B cell (primary cell): ENCODE measurements at regions not wholly inside any gene's neighbourhood (a gene's known extent, or its start where the extent isn't known, plus 50 kb on each side); places are given as distances from the start of the nearest gene placed in this dataset.

Experiments
- ATAC-seq: fragments of 200-7000 bp; cut with Tn5 transposase; one replicate; pipeline ENCODE4 v1.10.0; 2021; ENCODE audit warnings: low read depth, mild to moderate bottlenecking, moderate number of reproducible peaks, moderate library complexity
- CTCF ChIA-PET: fragments of 350-600 bp; sonication (Branson Sonifier 250); formaldehyde crosslinking; loops from one replicate; lab custom pipeline; 2021; ENCODE audit warnings: antibody characterized with exemption, inconsistent platforms; lab: Charles Lee
- POLR2A ChIA-PET: fragments of 350-600 bp; sonication (Branson Sonifier 250); formaldehyde crosslinking; loops from one replicate; lab custom pipeline; 2021; ENCODE audit warnings: antibody characterized with exemption; lab: Charles Lee
- DNase-seq: peaks from one replicate; pipeline ENCODE4 v3.0.0; 2013
- H2AFZ ChIP-seq: 2 replicates; pipeline ENCODE4 v1.6.1; 2012; ENCODE audit warnings: mild to moderate bottlenecking, low read depth, low read length; ENCODE audit not compliant: insufficient read depth, poor library complexity, severe bottlenecking
- H3K27ac ChIP-seq, 2 donors: 1 replicate in 1 of 2; 2 replicates in 1 of 2; pipeline ENCODE4 v1.5.1; 2012 to 2013; ENCODE audit warnings: low read length in 2 of 2, mild to moderate bottlenecking in 2 of 2, moderate library complexity in 1 of 2
- H3K27me3 ChIP-seq, 4 experiments: fragments of 200-600 bp in 1 of 4; sonication (generic) in 1 of 4; replicated peaks in 1 of 4; 1 replicate in 2 of 4; 2 replicates in 2 of 4; pipeline versions ENCODE4 v1.6.1 to v1.7.0; 2013 to 2016; ENCODE audit warnings: low read length in 3 of 4, mild to moderate bottlenecking in 2 of 4, mixed read lengths in 1 of 4, moderate library complexity in 1 of 4; ENCODE audit not compliant: insufficient read depth in 4 of 4, control insufficient read depth in 3 of 4; ENCODE audit errors: control extremely low read depth in 1 of 4
- H3K36me3 ChIP-seq, 2 experiments: replicated peaks in 1 of 2; 1 replicate in 1 of 2; 2 replicates in 1 of 2; pipeline versions ENCODE4 v1.6.1 to v1.7.1; 2013; ENCODE audit warnings: low read length in 1 of 2; ENCODE audit not compliant: insufficient read depth in 2 of 2, control insufficient read depth in 1 of 2; ENCODE audit errors: control extremely low read depth in 1 of 2, extremely low read depth in 1 of 2
- H3K4me1 ChIP-seq, 2 donors: fragments of 200-600 bp in 1 of 2; sonication (generic) in 1 of 2; 1 replicate in 1 of 2; 2 replicates in 1 of 2; pipeline versions ENCODE4 v1.5.1 to v1.6.1; 2013 to 2017; ENCODE audit warnings: low read length in 2 of 2; ENCODE audit not compliant: control insufficient read depth in 2 of 2, insufficient read depth in 2 of 2
- H3K4me2 ChIP-seq: replicated peaks from 2 replicates; pipeline ENCODE3; 2012; ENCODE audit warnings: mild to moderate bottlenecking, low read depth, low read length; ENCODE audit not compliant: poor library complexity, severe bottlenecking
- H3K4me3 ChIP-seq, 5 experiments: fragments of 200-600 bp in 1 of 5; sonication (generic) in 1 of 5; 1 replicate in 3 of 5; 2 replicates in 2 of 5; pipeline versions ENCODE4 v1.5.1 to v1.7.0; 2011 to 2016; ENCODE audit warnings: low read length in 4 of 5, mild to moderate bottlenecking in 4 of 5, low read depth in 2 of 5, control low read depth in 1 of 5, moderate library complexity in 1 of 5; ENCODE audit not compliant: insufficient read depth in 1 of 5; ENCODE audit errors: control extremely low read depth in 1 of 5, extremely low read depth in 1 of 5
- H3K79me2 ChIP-seq: fragments of 200-600 bp; sonication (generic); one replicate; pipeline ENCODE4 v1.6.0; 2016; ENCODE audit warnings: low read length; ENCODE audit not compliant: control insufficient read depth, insufficient read depth
- H3K9ac ChIP-seq: fragments of 200-600 bp; sonication (generic); 2 replicates; pipeline ENCODE4 v1.6.1; 2017; ENCODE audit warnings: mild to moderate bottlenecking, low read length, moderate library complexity
- H3K9me3 ChIP-seq, 3 donors: one replicate each; pipeline versions ENCODE4 v1.6.1 to v1.7.1; 2013; ENCODE audit warnings: low read length in 2 of 3; ENCODE audit not compliant: control insufficient read depth in 2 of 3, insufficient read depth in 1 of 3; ENCODE audit errors: control extremely low read depth in 1 of 3
- H4K20me1 ChIP-seq: 2 replicates; pipeline ENCODE4 v1.6.0; 2012; ENCODE audit warnings: mild to moderate bottlenecking, low read length; ENCODE audit not compliant: insufficient read depth, control insufficient read depth, poor library complexity, severe bottlenecking
- H3K27ac Mint-ChIP-seq: one replicate; pipeline ENCODE4 v1.8.0; 2021; ENCODE audit warnings: mixed read lengths
- H3K27me3 Mint-ChIP-seq: one replicate; pipeline ENCODE4 v1.8.0; 2021; ENCODE audit warnings: mixed read lengths
- H3K4me1 Mint-ChIP-seq: one replicate; pipeline ENCODE4 v1.8.0; 2021; ENCODE audit warnings: mixed read lengths
- H3K4me3 Mint-ChIP-seq: one replicate; pipeline ENCODE4 v1.8.0; 2021; ENCODE audit warnings: mixed read lengths
- H3K9me3 Mint-ChIP-seq: one replicate; pipeline ENCODE4 v1.8.0; 2022; ENCODE audit warnings: mixed read lengths; ENCODE audit not compliant: insufficient read depth
- EZH2 ChIP-seq: IDR thresholded peaks from 2 replicates; pipeline ENCODE4 v1.6.1; 2012; ENCODE audit warnings: borderline replicate concordance, low read depth, mild to moderate bottlenecking, moderate library complexity, low read length; ENCODE audit not compliant: insufficient read depth, poor library complexity, severe bottlenecking
- WGBS: methylation state at CpG from one replicate; pipeline ENCODE4 v1.1.5; 2013; ENCODE audit warnings: missing lambda C conversion rate; ENCODE audit not compliant: insufficient coverage; 5-methylcytosine and 5-hydroxymethylcytosine counted together
- intact Hi-C: fragments of 100-400 bp; cut with micrococcal nuclease; formaldehyde crosslinking; loops from one replicate; pipeline ENCODE4 v1.10.0; 2022
- TF ChIP-seq, protein P1 (sequence below): fragments of 200-600 bp; IDR thresholded peaks from one replicate; pipeline ENCODE4 v1.8.0; 2022; ENCODE audit warnings: antibody characterized with exemption, mild to moderate bottlenecking

DNA sequence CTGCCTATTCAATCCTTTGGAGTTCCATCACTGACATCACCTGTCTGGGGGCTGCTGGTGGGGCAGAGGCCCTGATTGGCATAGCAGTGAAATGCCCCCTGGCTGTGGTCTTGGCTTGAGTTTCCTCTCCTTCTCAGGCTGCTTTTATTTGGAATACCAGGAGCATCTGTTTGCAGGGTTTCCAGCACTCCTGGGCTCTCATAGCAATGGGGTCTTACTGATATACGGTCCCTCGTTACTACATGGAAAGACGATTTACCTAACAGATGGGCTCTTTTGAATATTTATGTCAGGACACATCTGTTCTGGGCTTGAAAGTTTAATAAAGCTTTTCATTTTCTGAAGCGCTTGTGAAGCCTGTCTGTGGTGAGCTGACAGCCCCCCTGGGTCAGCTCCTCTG lies 230.3 kb downstream of the SLC4A3 start:
- H3K79me2 ChIP-seq, result no peaks in the 10 kb centered on the region
- no peak for ATAC-seq
- no peak for TF ChIP-seq EZH2
- TF ChIP-seq, protein P1, sequence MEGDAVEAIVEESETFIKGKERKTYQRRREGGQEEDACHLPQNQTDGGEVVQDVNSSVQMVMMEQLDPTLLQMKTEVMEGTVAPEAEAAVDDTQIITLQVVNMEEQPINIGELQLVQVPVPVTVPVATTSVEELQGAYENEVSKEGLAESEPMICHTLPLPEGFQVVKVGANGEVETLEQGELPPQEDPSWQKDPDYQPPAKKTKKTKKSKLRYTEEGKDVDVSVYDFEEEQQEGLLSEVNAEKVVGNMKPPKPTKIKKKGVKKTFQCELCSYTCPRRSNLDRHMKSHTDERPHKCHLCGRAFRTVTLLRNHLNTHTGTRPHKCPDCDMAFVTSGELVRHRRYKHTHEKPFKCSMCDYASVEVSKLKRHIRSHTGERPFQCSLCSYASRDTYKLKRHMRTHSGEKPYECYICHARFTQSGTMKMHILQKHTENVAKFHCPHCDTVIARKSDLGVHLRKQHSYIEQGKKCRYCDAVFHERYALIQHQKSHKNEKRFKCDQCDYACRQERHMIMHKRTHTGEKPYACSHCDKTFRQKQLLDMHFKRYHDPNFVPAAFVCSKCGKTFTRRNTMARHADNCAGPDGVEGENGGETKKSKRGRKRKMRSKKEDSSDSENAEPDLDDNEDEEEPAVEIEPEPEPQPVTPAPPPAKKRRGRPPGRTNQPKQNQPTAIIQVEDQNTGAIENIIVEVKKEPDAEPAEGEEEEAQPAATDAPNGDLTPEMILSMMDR, result no peak

DNA sequence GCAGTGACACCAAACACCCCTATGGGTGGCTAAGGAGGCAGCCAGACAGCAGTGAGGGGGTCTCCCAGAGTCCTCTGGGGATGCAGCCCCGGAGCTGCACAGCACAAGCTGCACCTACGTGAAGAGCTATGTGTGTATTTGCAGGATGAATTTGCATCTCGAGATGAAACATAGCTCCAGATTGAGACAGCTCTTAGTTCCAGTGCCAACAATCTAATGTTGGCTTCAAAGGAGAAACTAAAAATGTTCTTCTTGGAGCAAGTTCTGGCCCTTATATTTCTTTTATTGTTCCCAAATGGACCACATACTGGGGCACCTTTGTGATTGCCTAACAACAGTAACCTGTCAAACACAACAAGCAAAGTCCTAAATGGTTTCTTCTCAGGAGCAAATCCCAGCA lies 233.9 kb downstream of the SLC4A3 start:
- ATAC-seq, result no peak

More for the DNA sequence above, 230.3 kb downstream of the SLC4A3 start:
- ChIA-PET POLR2A (no interaction called here), CTCF (no interaction called here)
- H4K20me1 ChIP-seq, result no peaks in the 10 kb centered on the region
- Mint-ChIP-seq H3K4me3 (no peak overlapping the region), H3K27me3 (peaks cover 4% of the 10 kb centered on the region), H3K4me1 (no peaks in the 10 kb centered on the region), H3K9me3 (no peaks in the 10 kb centered on the region), H3K27ac (no peak overlapping the region)
- H3K27me3 ChIP-seq, result no peaks in the 10 kb centered on the region
- H3K4me1 ChIP-seq, result no peaks in the 10 kb centered on the region
- peaks cover 0 to 4% (median 0%) of the 10 kb centered on the region in 3 donors for H3K9me3 ChIP-seq
- no peak overlapping the region for H3K4me2 ChIP-seq
- no peak overlapping the region for H3K9ac ChIP-seq
- H3K36me3 ChIP-seq, result no peaks in the 10 kb centered on the region
- 82% methylated on average over 3 of the region's 4 CpGs for WGBS
- H3K27ac ChIP-seq, result no peak overlapping the region
- no peak for DNase-seq
- no peak overlapping the region for H2AFZ ChIP-seq
- H3K4me3 ChIP-seq, result no peak overlapping the region
- intact Hi-C loops, result no loop called here

More for the DNA sequence above, 233.9 kb downstream of the SLC4A3 start:
- no peak for DNase-seq
- H3K4me1 ChIP-seq, result no peaks in the 10 kb centered on the region
- Mint-ChIP-seq H3K4me1 (no peaks in the 10 kb centered on the region), H3K9me3 (no peaks in the 10 kb centered on the region), H3K27ac (no peak overlapping the region), H3K4me3 (no peak overlapping the region), H3K27me3 (no peaks in the 10 kb centered on the region)
- H3K4me3 ChIP-seq, result no peak overlapping the region
- no peak overlapping the region for H2AFZ ChIP-seq
- H3K79me2 ChIP-seq, result no peaks in the 10 kb centered on the region
- TF ChIP-seq EZH2, result no peak
- TF ChIP-seq, protein P1, result no peak
- WGBS, result 81% methylated on average over 3 of the region's 3 CpGs
- H3K27me3 ChIP-seq, result no peaks in the 10 kb centered on the region
- intact Hi-C loops, result no loop called here
- peaks cover 0 to 4% (median 0%) of the 10 kb centered on the region in 3 donors for H3K9me3 ChIP-seq
- H3K36me3 ChIP-seq, result no peaks in the 10 kb centered on the region
- H4K20me1 ChIP-seq, result no peaks in the 10 kb centered on the region
- no peak overlapping the region for H3K4me2 ChIP-seq
- CTCF ChIA-PET, result no interaction called here
- H3K27ac ChIP-seq, result no peak overlapping the region
- no peak overlapping the region for H3K9ac ChIP-seq
- POLR2A ChIA-PET, result no interaction called here
